Muscle layer of colon (tissue), 2 donors: ENCODE measurements at regions not wholly inside any gene's neighbourhood (a gene's known extent, or its start where the extent isn't known, plus 50 kb on each side); places are given as distances from the start of the nearest gene placed in this dataset.
A peak's percentile ranks its signal among the peaks of the same experiment; 100 is the strongest.
"Not testable (repeated sequence)": the region's sequence is repeated elsewhere in the genome, so short reads cannot be mapped to it uniquely, and the experiment has no call there.

Source experiments
- H3K27ac ChIP-seq: one replicate; pipeline ENCODE4 v1.7.0; 2013; ENCODE audit warnings: low read depth, mild to moderate bottlenecking, low read length, moderate library complexity
- H3K27me3 ChIP-seq, 2 donors: one replicate each; pipeline ENCODE4 v1.7.0; 2013; ENCODE audit warnings: low read length in 2 of 2, mild to moderate bottlenecking in 2 of 2; ENCODE audit not compliant: insufficient read depth in 2 of 2, control insufficient read depth in 1 of 2
- H3K36me3 ChIP-seq: one replicate; pipeline ENCODE4 v1.7.0; 2013; ENCODE audit warnings: mild to moderate bottlenecking, low read length; ENCODE audit not compliant: insufficient read depth
- H3K4me1 ChIP-seq: one replicate; pipeline ENCODE4 v1.7.0; 2013; ENCODE audit warnings: mild to moderate bottlenecking, low read length; ENCODE audit not compliant: insufficient read depth
- H3K4me3 ChIP-seq, 2 donors: one replicate each; pipeline ENCODE4 v1.7.0; 2013; ENCODE audit warnings: low read length in 2 of 2, low read depth in 1 of 2, mild to moderate bottlenecking in 1 of 2, moderate library complexity in 1 of 2
- H3K9ac ChIP-seq: one replicate; pipeline ENCODE4 v1.7.0; 2013; ENCODE audit warnings: low read length
- H3K9me3 ChIP-seq: one replicate; pipeline ENCODE4 v1.7.0; 2013; ENCODE audit warnings: mild to moderate bottlenecking, low read length
- donor health status: abdominal sarcoma.
- donor health status: Adenocarcinoma of cecum.

DNA sequence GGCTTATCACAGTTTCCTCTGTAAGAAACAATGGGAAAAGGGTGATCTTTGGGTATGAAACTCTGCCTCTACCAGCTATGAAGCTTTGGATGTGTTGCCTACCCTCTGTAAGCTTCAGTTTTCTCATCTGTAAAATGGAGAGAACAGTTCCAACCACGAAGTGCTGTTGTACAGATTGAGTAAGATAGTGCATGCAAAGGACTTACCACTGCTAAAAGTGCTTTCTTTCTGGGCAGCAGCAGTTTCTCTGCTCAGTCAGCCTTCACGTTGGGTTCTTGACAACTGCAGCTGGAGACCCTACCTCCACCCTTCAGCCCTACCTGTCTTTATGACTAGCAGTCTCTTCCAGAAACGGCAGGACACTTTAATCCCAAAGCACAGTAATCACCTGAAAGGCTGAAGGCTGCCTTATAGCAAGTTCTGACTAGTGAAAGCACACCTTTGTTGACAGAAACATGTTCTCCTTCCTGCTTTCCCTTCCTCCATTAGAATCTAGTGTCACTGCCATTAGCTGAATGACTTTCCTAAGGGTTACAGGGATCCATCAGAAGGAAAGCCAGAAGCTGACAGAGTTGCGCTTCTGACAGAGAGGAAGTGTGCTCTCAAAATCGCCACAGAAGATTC is 91.4 kb downstream of the RPL27A start:
- H3K27ac ChIP-seq: peak overlapping the region; percentile 70
- H3K9ac ChIP-seq: no peak overlapping the region
- H3K4me1 ChIP-seq: peaks cover 86% of the 10 kb centered on the region

DNA sequence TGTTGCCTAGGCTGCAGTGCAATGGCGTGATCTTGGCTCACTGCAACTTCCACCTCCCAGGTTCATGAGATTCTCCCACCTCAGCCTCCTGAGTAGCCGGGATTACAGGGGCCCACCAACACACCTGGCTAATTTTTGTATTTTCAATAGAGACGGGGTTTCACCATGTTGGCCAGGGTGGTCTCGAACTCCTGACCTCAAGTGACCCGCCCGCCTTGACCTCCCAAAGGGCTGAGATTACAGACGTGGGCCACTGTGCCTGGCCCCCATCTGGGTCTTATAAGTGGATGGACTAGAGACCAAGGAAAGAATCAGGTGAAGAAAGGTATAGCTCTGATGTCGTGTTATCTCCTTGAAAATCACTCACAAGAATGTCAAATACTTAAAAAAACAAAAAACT is 92.3 kb downstream of the RPL27A start:
- not testable (repeated sequence) for H3K9ac ChIP-seq, H3K36me3 ChIP-seq, H3K9me3 ChIP-seq, H3K27me3 ChIP-seq, H3K4me3 ChIP-seq
- Histone ChIP-seq H3K27ac (peak overlapping the region; percentile 77), H3K4me1 (peaks cover 87% of the 10 kb centered on the region)

More for the DNA sequence above, 91.4 kb downstream of the RPL27A start:
- no peaks in the 10 kb centered on the region for H3K36me3 ChIP-seq
- no peak overlapping the region for H3K4me3 ChIP-seq
- no peaks in the 10 kb centered on the region for H3K9me3 ChIP-seq
- no peaks in the 10 kb centered on the region for H3K27me3 ChIP-seq

DNA sequence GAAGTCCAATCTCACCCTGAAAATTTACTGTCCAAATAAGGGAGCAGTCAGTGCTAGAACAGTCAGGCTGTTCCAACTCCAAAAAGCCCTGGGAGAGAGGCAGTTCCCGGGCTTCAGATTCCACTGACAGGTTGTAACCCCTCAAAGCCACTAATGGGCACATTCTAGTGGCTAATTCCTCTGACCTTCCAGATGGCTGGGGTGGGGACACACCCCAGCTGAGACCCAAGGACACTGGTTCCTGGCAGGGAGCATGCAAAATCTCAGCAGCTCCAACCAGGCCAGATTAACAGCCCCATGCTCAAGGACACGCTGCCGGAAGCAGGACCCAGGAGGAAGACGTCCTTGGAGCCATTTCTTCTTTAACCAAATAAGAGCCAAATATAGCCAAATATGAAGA is 92.7 kb downstream of the RPL27A start:
- Histone ChIP-seq H3K36me3 (no peaks in the 10 kb centered on the region), H3K27me3 (no peaks in the 10 kb centered on the region), H3K9ac (no peak overlapping the region), H3K9me3 (no peaks in the 10 kb centered on the region), H3K4me1 (peaks cover 91% of the 10 kb centered on the region), H3K4me3 (peak overlapping the region in 1 of 2 donors; percentile 32), H3K27ac (peak overlapping the region; percentile 77)

DNA sequence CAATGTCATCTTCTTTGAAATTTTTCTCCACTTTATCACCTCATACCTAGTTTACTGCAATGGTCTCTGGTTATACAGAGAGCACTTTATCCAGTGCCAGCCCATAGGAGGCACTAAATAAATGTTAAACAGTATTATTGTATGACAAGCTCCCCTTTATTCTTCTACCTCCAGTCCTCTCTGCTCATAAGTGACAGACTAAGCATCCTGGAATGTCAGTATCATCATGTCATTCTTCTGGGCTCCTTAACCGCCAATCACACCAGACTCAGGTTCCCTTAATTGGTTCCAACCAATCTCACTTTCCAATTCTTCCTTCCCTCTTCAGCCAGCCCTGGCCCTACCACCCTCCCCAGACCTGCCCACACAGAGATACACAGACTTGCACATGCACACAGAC is 93.1 kb downstream of the RPL27A start:
- H3K27ac ChIP-seq: peak overlapping the region; percentile 77
- H3K36me3 ChIP-seq: peaks cover 2% of the 10 kb centered on the region
- H3K4me1 ChIP-seq: peaks cover 93% of the 10 kb centered on the region
- H3K9ac ChIP-seq: no peak overlapping the region
- H3K27me3 ChIP-seq: no peaks in the 10 kb centered on the region
- peak overlapping the region in 1 of 2 donors; percentile 32 for H3K4me3 ChIP-seq
- H3K9me3 ChIP-seq: no peaks in the 10 kb centered on the region

DNA sequence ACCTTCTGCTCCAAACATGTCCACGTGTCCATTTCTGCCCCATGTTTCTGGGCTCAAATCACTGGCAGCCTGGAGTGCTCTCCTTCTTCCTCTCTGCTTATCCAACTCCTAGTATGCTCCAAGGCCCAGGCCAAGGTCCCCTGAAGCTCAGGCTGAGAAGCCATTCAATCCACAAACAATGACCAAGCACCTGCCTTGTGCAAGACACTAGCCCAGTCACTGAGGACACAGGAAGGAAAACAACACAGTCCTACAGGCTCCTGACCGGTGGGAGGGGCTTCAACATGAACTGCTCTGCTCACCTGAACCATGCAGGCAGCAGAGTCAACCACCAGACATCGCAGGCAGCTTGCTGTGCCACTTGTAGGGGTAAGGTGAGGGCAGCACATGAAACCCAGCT is 93.6 kb downstream of the RPL27A start:
- H3K27me3 ChIP-seq: no peaks in the 10 kb centered on the region
- peak overlapping the region in 1 of 2 donors; percentile 32 for H3K4me3 ChIP-seq
- H3K4me1 ChIP-seq: peaks cover 94% of the 10 kb centered on the region
- H3K9me3 ChIP-seq: no peaks in the 10 kb centered on the region
- H3K9ac ChIP-seq: no peak overlapping the region
- H3K27ac ChIP-seq: peak overlapping the region; percentile 77
- H3K36me3 ChIP-seq: peaks cover 5% of the 10 kb centered on the region

DNA sequence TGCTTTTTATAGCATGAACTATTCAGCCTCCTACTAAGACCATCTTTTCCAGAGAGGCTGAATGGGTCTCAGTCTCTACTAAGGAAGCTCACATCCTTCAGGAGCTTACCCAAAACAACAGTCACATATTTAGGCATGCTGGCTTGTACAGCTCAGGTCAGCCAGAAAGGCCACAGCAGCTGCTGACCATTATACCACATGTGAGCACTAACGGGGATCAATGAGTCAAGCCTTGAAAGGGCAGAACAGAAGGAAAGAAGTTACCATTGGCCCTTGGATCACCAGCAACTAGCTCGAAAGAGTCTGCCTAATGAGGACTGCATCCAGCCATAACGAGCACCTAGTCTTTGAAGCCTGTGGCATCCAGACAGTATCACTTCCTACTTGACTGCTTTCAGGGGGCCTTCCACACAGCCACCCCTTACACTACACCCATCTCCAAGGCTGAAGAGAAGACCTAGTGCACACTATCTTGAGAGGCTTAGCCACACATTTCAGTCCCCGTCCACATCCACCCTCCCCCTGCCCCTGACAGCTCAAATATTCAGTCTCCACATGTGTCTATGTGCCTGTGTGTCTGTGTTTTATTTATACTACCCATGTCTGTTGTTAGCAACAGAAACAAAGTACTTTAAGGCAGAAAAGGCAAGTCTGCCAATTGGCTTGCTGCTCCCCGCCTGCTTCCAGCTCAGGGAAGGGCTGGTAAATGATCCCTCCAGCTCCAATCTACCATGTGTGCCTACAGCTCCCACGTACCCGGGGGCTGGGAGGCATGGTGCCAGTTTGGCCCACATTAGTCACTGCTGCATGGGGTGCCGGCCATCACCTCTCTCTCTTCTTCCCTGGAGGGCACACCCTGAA is 95.5 kb downstream of the RPL27A start:
- H3K9ac ChIP-seq: peak overlapping the region; percentile 16
- H3K9me3 ChIP-seq: no peaks in the 10 kb centered on the region
- peaks cover 5% of the 10 kb centered on the region for H3K36me3 ChIP-seq
- H3K4me1 ChIP-seq: peaks cover 91% of the 10 kb centered on the region
- H3K4me3 ChIP-seq: peak overlapping the region in 1 of 2 donors; percentile 2
- peak overlapping the region; percentile 90 for H3K27ac ChIP-seq
- H3K27me3 ChIP-seq: no peaks in the 10 kb centered on the region

DNA sequence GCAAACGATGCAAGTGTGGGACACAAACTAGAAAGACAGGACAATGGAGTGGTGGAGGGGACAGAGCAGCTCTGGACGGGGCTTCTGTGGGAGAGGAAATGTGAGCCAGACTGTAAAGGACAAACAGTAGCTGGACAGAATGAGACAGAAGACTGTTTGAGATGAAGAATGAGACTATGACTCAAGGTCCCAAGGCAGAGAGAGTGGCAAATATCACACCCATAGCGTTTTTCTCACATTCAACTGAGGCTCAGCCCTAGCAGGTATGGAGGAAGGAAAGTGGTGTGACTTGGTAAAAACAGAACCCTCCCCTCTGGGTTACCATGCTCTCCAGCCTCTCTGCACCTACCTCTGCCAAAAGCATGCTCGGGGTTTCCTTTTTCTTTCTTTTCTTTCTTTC is 96.5 kb downstream of the RPL27A start:
- Histone ChIP-seq H3K4me1 (peaks cover 87% of the 10 kb centered on the region), H3K27ac (peak overlapping the region; percentile 90), H3K4me3 (no peak overlapping the region), H3K27me3 (no peaks in the 10 kb centered on the region), H3K36me3 (peaks cover 5% of the 10 kb centered on the region), H3K9ac (no peak overlapping the region), H3K9me3 (no peaks in the 10 kb centered on the region)

DNA sequence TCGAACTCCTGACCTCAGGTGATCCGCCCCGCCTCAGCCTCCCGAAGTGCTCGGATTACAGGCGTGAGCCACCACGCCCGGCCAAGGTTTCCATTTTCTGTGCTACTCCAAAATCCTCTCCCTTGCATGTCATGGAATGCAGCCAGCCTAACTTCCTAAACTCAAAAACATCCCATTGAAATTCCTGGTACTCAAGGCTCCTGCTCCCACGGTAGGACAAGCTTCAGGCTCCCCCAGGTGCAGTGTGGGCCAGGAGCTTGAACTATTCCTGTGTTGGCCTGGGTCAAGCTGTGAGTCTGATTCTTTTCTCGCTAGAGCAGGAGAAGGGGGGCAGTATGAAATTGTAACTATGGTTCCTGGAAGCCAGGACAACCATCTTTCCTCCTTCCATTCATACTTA is 97.1 kb downstream of the RPL27A start:
- H3K9me3 ChIP-seq: no peaks in the 10 kb centered on the region
- peaks cover 5% of the 10 kb centered on the region for H3K36me3 ChIP-seq
- H3K27ac ChIP-seq: peak overlapping the region; percentile 4
- H3K4me1 ChIP-seq: peaks cover 84% of the 10 kb centered on the region
- H3K27me3 ChIP-seq: no peaks in the 10 kb centered on the region
- no peak overlapping the region for H3K4me3 ChIP-seq
- H3K9ac ChIP-seq: no peak overlapping the region

DNA sequence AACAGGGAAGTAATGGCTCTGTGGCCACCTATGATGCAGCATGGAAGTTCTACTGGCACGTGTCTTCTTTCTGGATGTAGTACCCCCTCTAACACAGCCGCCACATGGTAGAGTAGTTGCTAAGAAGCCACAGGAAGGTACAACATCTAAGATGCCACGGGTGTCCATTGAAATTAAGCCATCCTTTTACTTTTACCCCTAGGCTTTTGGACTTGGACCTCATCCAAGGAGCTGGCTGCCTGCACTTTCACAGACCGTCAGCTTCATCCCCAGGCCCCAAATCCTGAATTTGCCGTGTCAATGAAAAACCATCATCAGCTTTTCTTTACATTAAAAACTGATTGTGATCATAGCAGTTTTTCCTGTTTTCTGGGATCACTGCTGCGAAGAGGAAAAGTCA is 102.4 kb downstream of the RPL27A start:
- peaks cover 77% of the 10 kb centered on the region for H3K4me1 ChIP-seq
- no peak overlapping the region for H3K4me3 ChIP-seq
- peaks cover 5% of the 10 kb centered on the region for H3K36me3 ChIP-seq
- no peaks in the 10 kb centered on the region for H3K9me3 ChIP-seq
- H3K27me3 ChIP-seq: no peaks in the 10 kb centered on the region
- H3K27ac ChIP-seq: peak overlapping the region; percentile 70
- no peak overlapping the region for H3K9ac ChIP-seq

DNA sequence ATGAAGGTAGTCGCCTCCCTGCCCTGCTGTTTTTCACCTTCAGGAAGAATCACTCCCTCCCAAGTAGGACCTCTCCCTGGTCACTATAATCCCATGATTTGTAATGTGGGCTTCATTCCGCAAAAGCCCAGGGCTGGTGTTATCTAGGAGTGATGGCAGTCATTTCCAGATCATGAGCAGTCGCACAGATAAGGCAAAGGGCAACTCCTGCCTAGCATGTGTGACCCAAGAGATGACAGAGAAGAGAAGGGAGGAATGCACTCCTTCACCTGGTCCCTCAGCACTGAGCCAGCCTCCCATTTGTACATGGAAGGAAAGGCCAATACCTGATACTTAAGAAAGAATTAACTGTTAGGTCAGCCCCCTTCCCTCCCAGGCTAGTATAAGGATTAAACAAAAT is 102.9 kb downstream of the RPL27A start:
- Histone ChIP-seq H3K27me3 (no peaks in the 10 kb centered on the region), H3K36me3 (peaks cover 5% of the 10 kb centered on the region), H3K4me1 (peaks cover 76% of the 10 kb centered on the region), H3K9ac (no peak overlapping the region), H3K27ac (peak overlapping the region; percentile 70), H3K4me3 (no peak overlapping the region), H3K9me3 (no peaks in the 10 kb centered on the region)

DNA sequence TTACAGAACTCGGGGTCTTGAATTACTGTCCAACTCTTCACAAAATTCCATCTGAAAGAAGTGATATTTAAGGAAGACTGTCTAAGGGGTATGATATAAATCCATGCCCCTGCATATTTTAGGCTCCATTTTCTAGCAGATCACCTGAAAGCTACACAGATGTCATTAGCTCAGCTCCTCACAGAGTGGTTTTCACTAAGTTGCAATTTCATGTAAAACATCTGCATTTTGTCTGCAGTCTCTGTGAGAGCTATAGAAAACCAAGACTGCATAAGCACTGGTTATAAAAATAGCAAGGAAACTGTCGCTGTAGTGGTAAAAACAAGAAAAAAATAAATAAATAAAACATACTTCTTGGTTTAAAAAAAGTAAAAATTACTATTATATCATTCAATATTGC is 103.4 kb downstream of the RPL27A start:
- Histone ChIP-seq H3K36me3 (peaks cover under 1% of the 10 kb centered on the region), H3K27me3 (no peaks in the 10 kb centered on the region), H3K4me1 (peaks cover 76% of the 10 kb centered on the region), H3K9ac (no peak overlapping the region), H3K4me3 (no peak overlapping the region), H3K27ac (no peak overlapping the region), H3K9me3 (no peaks in the 10 kb centered on the region)
